GM19463 (cell line): ENCODE measurements at regions not wholly inside any gene's neighbourhood (a gene's known extent, or its start where the extent isn't known, plus 50 kb on each side); places are given as distances from the start of the nearest gene placed in this dataset.
"Not testable (repeated sequence)": the region's sequence is repeated elsewhere in the genome, so short reads cannot be mapped to it uniquely, and the experiment has no call there.

Experiments used
- ATAC-seq: cut with Tn5 transposase; IDR thresholded peaks from one replicate; pipeline ENCODE4 v1.9.1; 2021; ENCODE audit warnings: mild to moderate bottlenecking, moderate library complexity; ENCODE audit not compliant: unreplicated experiment

GRCh38 chr10:121262774-121263430 lies 335.3 kb downstream of the FGFR2 start:
- no peak for ATAC-seq

- no peak for ATAC-seq
Measured at GRCh38 chr10:121263431-121263783, 334.8 kb downstream of the FGFR2 start.

- ATAC-seq: no peak
Measured at GRCh38 chr10:121265360-121266123, 332.7 kb downstream of the FGFR2 start.

GRCh38 chr10:121266370-121266769 lies 331.9 kb downstream of the FGFR2 start:
- no peak for ATAC-seq

GRCh38 chr10:121267236-121268003 lies 330.8 kb downstream of the FGFR2 start:
- no peak for ATAC-seq

- ATAC-seq: no peak
Measured at GRCh38 chr10:121268363-121268762, 329.9 kb downstream of the FGFR2 start.

- no peak for ATAC-seq
Measured at GRCh38 chr10:121268863-121269432, 329.3 kb downstream of the FGFR2 start.

- ATAC-seq: no peak
Measured at GRCh38 chr10:121270906-121271305, 327.3 kb downstream of the FGFR2 start.

GRCh38 chr10:121276046-121276445 lies 322.2 kb downstream of the FGFR2 start:
- no peak for ATAC-seq

- no peak for ATAC-seq
Measured at GRCh38 chr10:121276822-121277221, 321.4 kb downstream of the FGFR2 start.

- not testable (repeated sequence) for ATAC-seq
Measured at GRCh38 chr10:121278386-121278785, 319.9 kb downstream of the FGFR2 start.

- no peak for ATAC-seq
Measured at GRCh38 chr10:121281576-121281975, 316.7 kb downstream of the FGFR2 start.

GRCh38 chr10:121282264-121282663 lies 316.0 kb downstream of the FGFR2 start:
- no peak for ATAC-seq

- ATAC-seq: no peak
Measured at GRCh38 chr10:121282797-121283515, 315.3 kb downstream of the FGFR2 start.

GRCh38 chr10:121284936-121285335 lies 313.3 kb downstream of the FGFR2 start:
- no peak for ATAC-seq

- no peak for ATAC-seq
Measured at GRCh38 chr10:121285406-121286196, 312.6 kb downstream of the FGFR2 start.

GRCh38 chr10:121288011-121288410 lies 310.2 kb downstream of the FGFR2 start:
- no peak for ATAC-seq

- no peak for ATAC-seq
Measured at GRCh38 chr10:121288864-121289661, 309.2 kb downstream of the FGFR2 start.

GRCh38 chr10:121289800-121290199 lies 308.4 kb downstream of the FGFR2 start:
- ATAC-seq: no peak
